Esophagus muscularis mucosa (tissue), 4 donors: ENCODE measurements at regions not wholly inside any gene's neighbourhood (a gene's known extent, or its start where the extent isn't known, plus 50 kb on each side); places are given as distances from the start of the nearest gene placed in this dataset.

Experiments used
- DNase-seq: peaks from one replicate; pipeline ENCODE4 v3.0.0-alpha.2; 2017; ENCODE audit errors: extremely low spot score
- H3K27ac ChIP-seq, 4 donors: fragments of 200-600 bp; sonication (generic); replicated peaks in 1 of 4; 1 replicate in 3 of 4; 2 replicates in 1 of 4; pipeline ENCODE4 v1.5.1; 2016 to 2019; ENCODE audit warnings: mild to moderate bottlenecking in 1 of 4
- H3K27me3 ChIP-seq, 4 donors: fragments of 200-600 bp; sonication (generic); one replicate each; pipeline versions ENCODE4 v1.5.1 to v1.6.0; 2016 to 2019
- H3K36me3 ChIP-seq, 4 donors: fragments of 200-600 bp; sonication (generic); one replicate each; pipeline ENCODE4 v1.5.1; 2016 to 2019
- H3K4me1 ChIP-seq, 4 donors: fragments of 200-600 bp; sonication (generic); one replicate each; pipeline ENCODE4 v1.5.1; 2016 to 2019
- H3K4me3 ChIP-seq, 4 donors: fragments of 200-600 bp; sonication (generic); 1 replicate in 2 of 4; 2 replicates in 2 of 4; pipeline ENCODE4 v1.5.1; 2016 to 2019; ENCODE audit warnings: mild to moderate bottlenecking in 4 of 4, moderate library complexity in 1 of 4
- H3K9me3 ChIP-seq, 4 donors: fragments of 200-600 bp; sonication (generic); 1 replicate in 3 of 4; 2 replicates in 1 of 4; pipeline ENCODE4 v1.5.1; 2016 to 2019
- EP300 ChIP-seq: sonication (generic); formaldehyde crosslinking; IDR thresholded peaks from one replicate; pipeline ENCODE4 v1.6.1; 2017; ENCODE audit warnings: antibody characterized with exemption
- POLR2A ChIP-seq: fragments of 450-650 bp; IDR thresholded peaks from one replicate; pipeline ENCODE4 v1.6.1; 2017; ENCODE audit warnings: antibody characterized with exemption, moderate library complexity, mild to moderate bottlenecking, low read depth
- POLR2AphosphoS5 ChIP-seq, 2 donors: sonication (generic); formaldehyde crosslinking; IDR thresholded peaks; one replicate each; pipeline ENCODE4 v1.6.1; 2017; ENCODE audit warnings: antibody characterized with exemption in 2 of 2
- WGBS: methylation state at CpG from one replicate; pipeline ENCODE4 v1.1.5; 2018; 5-methylcytosine and 5-hydroxymethylcytosine counted together
- intact Hi-C: fragments of 100-400 bp; cut with DNase I; formaldehyde crosslinking; loops from one replicate; pipeline ENCODE4 v1.15.1; 2023
- TF ChIP-seq, protein P1 (sequence below), 3 experiments: fragments of 200-600 bp in 2 of 3; fragments of 450-650 bp in 1 of 3; sonication (generic) in 2 of 3; IDR thresholded peaks; one replicate each; pipeline ENCODE4 v1.5.1; 2017 to 2019; ENCODE audit warnings: antibody characterized with exemption in 3 of 3, mild to moderate bottlenecking in 2 of 3, moderate library complexity in 1 of 3

DNA sequence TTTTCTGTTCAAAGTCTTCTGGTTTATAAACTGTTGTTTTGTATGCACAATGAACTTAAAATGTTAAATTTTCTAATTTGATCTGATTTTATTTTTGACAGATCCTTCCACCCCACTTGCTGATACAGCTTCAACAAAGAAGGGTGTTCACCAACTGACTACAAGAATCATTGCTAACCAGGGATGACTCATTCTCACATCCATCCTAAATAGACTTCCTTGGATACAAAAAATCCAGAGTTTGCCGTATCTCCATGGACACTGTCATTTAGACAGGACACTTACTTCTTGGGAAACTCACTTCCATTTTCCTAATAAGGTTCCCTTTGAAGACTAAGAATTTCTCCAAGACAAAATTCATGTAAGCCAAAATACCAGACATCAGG, 111.6 kb upstream of the NWD2 start:
- H3K36me3 ChIP-seq = no peaks in the 10 kb centered on the region
- intact Hi-C loops = no loop called here
- H3K27me3 ChIP-seq = no peaks in the 10 kb centered on the region
- H3K4me3 ChIP-seq = no peak overlapping the region
- H3K4me1 ChIP-seq = no peaks in the 10 kb centered on the region
- 55% methylated on average over 1 of the region's 1 CpG for WGBS
- no peak for DNase-seq
- H3K9me3 ChIP-seq = no peaks in the 10 kb centered on the region
- TF ChIP-seq POLR2AphosphoS5 (IDR thresholded peaks at IDR 0.05) = no peak
- TF ChIP-seq POLR2A = no peak
- TF ChIP-seq, protein P1, sequence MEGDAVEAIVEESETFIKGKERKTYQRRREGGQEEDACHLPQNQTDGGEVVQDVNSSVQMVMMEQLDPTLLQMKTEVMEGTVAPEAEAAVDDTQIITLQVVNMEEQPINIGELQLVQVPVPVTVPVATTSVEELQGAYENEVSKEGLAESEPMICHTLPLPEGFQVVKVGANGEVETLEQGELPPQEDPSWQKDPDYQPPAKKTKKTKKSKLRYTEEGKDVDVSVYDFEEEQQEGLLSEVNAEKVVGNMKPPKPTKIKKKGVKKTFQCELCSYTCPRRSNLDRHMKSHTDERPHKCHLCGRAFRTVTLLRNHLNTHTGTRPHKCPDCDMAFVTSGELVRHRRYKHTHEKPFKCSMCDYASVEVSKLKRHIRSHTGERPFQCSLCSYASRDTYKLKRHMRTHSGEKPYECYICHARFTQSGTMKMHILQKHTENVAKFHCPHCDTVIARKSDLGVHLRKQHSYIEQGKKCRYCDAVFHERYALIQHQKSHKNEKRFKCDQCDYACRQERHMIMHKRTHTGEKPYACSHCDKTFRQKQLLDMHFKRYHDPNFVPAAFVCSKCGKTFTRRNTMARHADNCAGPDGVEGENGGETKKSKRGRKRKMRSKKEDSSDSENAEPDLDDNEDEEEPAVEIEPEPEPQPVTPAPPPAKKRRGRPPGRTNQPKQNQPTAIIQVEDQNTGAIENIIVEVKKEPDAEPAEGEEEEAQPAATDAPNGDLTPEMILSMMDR (IDR thresholded peaks at IDR 0.05) = no peak
- TF ChIP-seq EP300 = no peak
- no peak overlapping the region for H3K27ac ChIP-seq

DNA sequence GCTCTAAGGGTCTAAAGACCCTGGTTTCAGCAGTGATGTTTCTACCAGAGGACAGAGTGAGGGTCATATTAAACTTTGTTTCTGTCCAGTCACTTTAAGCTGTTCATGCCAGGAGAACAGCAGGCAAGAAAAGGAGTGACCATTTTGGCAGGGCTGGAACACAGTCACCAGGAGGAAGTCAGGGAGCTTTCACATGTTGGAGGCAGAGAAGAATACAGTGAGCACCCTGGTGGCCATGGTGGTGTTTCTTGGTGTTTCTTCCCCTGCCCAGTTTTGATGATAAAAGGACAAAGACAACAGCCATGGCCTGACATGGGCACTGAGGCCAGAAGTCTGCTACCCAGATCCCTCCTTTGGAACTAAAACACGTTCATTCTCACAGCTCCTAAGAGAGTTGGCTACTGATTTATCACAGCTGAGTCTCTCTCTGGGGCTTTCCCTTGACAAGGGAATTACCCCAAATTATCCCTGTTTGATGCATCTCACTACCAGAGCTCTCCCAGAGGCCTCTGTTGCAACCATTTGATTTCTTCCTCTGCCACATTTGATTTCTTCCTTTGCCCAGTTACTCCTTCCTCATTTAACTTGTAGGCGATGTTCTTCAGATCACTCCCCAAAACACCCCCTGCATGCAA, 106.4 kb upstream of the NWD2 start:
- intact Hi-C loops = no loop called here
- no peak for DNase-seq
- no peak overlapping the region for H3K4me3 ChIP-seq
- TF ChIP-seq EP300 (no peak), POLR2AphosphoS5 (IDR thresholded peaks at IDR 0.05) (no peak), POLR2A (no peak)
- TF ChIP-seq, protein P1 (IDR thresholded peaks at IDR 0.05) = no peak
- H3K36me3 ChIP-seq = no peaks in the 10 kb centered on the region
- WGBS = 92% methylated on average over 2 of the region's 2 CpGs
- no peaks in the 10 kb centered on the region for H3K27me3 ChIP-seq
- H3K27ac ChIP-seq = no peak overlapping the region
- no peaks in the 10 kb centered on the region for H3K4me1 ChIP-seq
- H3K9me3 ChIP-seq = no peaks in the 10 kb centered on the region

- Histone ChIP-seq H3K4me3 (no peak overlapping the region), H3K27ac (no peak overlapping the region), H3K27me3 (no peaks in the 10 kb centered on the region), H3K9me3 (peaks cover 0 to 3% (median 0%) of the 10 kb centered on the region in 4 donors), H3K36me3 (no peaks in the 10 kb centered on the region), H3K4me1 (no peaks in the 10 kb centered on the region)
- no peak for DNase-seq
- TF ChIP-seq EP300 = no peak
- TF ChIP-seq POLR2AphosphoS5 (IDR thresholded peaks at IDR 0.05) = no peak
- no peak for TF ChIP-seq POLR2A
- TF ChIP-seq, protein P1 (IDR thresholded peaks at IDR 0.05) = no peak
- WGBS = 28% methylated on average over 2 of the region's 2 CpGs
- intact Hi-C loops = no loop called here
These were observed 105.8 kb upstream of the NWD2 start for GRCh38 chr4:37138789-37139188.

DNA sequence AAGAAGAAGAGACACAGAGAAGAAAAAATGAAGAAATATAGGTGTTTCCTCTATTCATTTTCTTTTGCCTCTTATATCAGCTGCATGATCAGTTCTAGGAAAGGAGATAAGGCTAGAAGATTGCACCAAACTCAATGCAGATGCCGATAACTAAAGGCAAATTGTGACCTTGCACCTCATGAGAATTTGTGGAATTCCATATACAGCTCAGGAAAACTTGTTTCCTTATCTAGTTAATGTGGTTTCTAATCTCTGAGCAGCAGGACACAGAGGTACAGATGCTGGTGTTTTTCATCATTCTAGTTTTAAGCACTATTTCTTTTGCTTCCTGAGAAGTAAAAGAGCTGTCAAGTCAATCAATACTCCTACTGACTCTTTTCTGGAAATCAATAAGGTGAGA, 104.6 kb upstream of the NWD2 start:
- Histone ChIP-seq H3K27me3 (no peaks in the 10 kb centered on the region), H3K9me3 (peaks cover 0 to 3% (median 0%) of the 10 kb centered on the region in 4 donors), H3K27ac (no peak overlapping the region), H3K36me3 (no peaks in the 10 kb centered on the region), H3K4me3 (no peak overlapping the region), H3K4me1 (no peaks in the 10 kb centered on the region)
- DNase-seq = no peak
- intact Hi-C loops = no loop called here
- TF ChIP-seq, protein P1 (IDR thresholded peaks at IDR 0.05) = no peak
- TF ChIP-seq POLR2AphosphoS5 (IDR thresholded peaks at IDR 0.05) (no peak), POLR2A (no peak), EP300 (no peak)
- WGBS = 46% methylated on average over 1 of the region's 1 CpG

DNA sequence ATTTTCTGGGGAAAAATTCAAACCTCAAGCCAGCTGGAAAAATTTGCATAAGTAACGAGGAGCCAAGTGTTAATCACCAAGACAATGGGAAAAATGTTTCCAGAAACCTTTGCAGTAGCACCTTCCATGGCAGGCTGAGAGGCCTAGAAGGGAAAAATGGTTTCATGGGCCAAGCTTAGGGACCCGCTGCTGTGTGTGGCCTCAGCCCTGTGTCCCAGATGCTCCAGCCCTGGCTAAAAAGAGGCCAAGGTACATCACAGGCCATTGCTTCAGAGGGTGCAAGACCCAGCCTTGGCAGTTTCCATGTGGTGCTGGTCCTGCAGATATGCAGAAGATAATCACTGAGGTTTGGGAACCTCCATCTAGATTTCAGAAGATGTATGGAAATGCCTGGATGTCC, 98.3 kb upstream of the NWD2 start:
- Histone ChIP-seq H3K27ac (no peak overlapping the region), H3K4me1 (no peaks in the 10 kb centered on the region), H3K4me3 (no peak overlapping the region), H3K9me3 (peaks cover 0 to 7% (median 2%) of the 10 kb centered on the region in 4 donors), H3K36me3 (no peaks in the 10 kb centered on the region), H3K27me3 (no peaks in the 10 kb centered on the region)
- intact Hi-C loops = no loop called here
- 75% methylated on average over 2 of the region's 2 CpGs for WGBS
- no peak for DNase-seq
- TF ChIP-seq, protein P1 (IDR thresholded peaks at IDR 0.05) = no peak
- no peak for TF ChIP-seq POLR2A
- TF ChIP-seq POLR2AphosphoS5 (IDR thresholded peaks at IDR 0.05) = no peak
